Peyer's patch (tissue), 4 donors: ENCODE measurements at regions not wholly inside any gene's neighbourhood (a gene's known extent, or its start where the extent isn't known, plus 50 kb on each side); places are given as distances from the start of the nearest gene placed in this dataset.

Experiments used
- DNase-seq, 3 donors: peaks; one replicate each; pipeline ENCODE4 v3.0.0-alpha.2; 2017 to 2019
- H3K27ac ChIP-seq, 4 donors: fragments of 200-600 bp; sonication (generic); one replicate each; pipeline ENCODE4 v1.5.1; 2016 to 2019
- H3K27me3 ChIP-seq, 2 donors: fragments of 200-600 bp; sonication (generic); one replicate each; pipeline ENCODE4 v1.5.1; 2019
- H3K36me3 ChIP-seq, 3 donors: fragments of 200-600 bp; sonication (generic); one replicate each; pipeline ENCODE4 v1.5.1; 2016 to 2019
- H3K4me1 ChIP-seq, 4 donors: fragments of 200-600 bp; sonication (generic); one replicate each; pipeline ENCODE4 v1.5.1; 2016 to 2019
- H3K4me3 ChIP-seq, 4 donors: fragments of 200-600 bp; sonication (generic); 1 replicate in 3 of 4; 2 replicates in 1 of 4; pipeline ENCODE4 v1.5.1; 2016 to 2019; ENCODE audit warnings: mild to moderate bottlenecking in 1 of 4
- H3K9me3 ChIP-seq, 4 donors: fragments of 200-600 bp; sonication (generic); one replicate each; pipeline ENCODE4 v1.5.1; 2016 to 2019; ENCODE audit warnings: mild to moderate bottlenecking in 1 of 4
- CTCF ChIP-seq, 6 experiments: fragments of 450-650 bp in 4 of 6; fragments of 200-600 bp in 2 of 6; sonication (generic) in 1 of 6; IDR thresholded peaks; one replicate each; pipeline ENCODE4 v1.5.1; 2017 to 2019; ENCODE audit warnings: antibody characterized with exemption in 6 of 6, mild to moderate bottlenecking in 3 of 6, moderate library complexity in 1 of 6
- POLR2A ChIP-seq, 2 donors: fragments of 450-650 bp; IDR thresholded peaks; one replicate each; pipeline ENCODE4 v1.5.1; 2017; ENCODE audit warnings: antibody characterized with exemption in 2 of 2, mild to moderate bottlenecking in 2 of 2, moderate library complexity in 2 of 2

GRCh38 chr6:71430018-71430417 lies 141.4 kb downstream of the OGFRL1 start:
- TF ChIP-seq CTCF (IDR thresholded peaks at IDR 0.05) (no peak), POLR2A (IDR thresholded peaks at IDR 0.05) (no peak)
- no peaks in the 10 kb centered on the region for H3K36me3 ChIP-seq
- H3K4me3 ChIP-seq, result no peak overlapping the region
- DNase-seq, result no peak
- H3K9me3 ChIP-seq, result no peaks in the 10 kb centered on the region
- H3K4me1 ChIP-seq, result no peaks in the 10 kb centered on the region
- H3K27me3 ChIP-seq, result no peaks in the 10 kb centered on the region
- no peak overlapping the region for H3K27ac ChIP-seq

GRCh38 chr6:71433441-71433840 lies 144.8 kb downstream of the OGFRL1 start:
- no peaks in the 10 kb centered on the region for H3K36me3 ChIP-seq
- no peak for TF ChIP-seq CTCF (IDR thresholded peaks at IDR 0.05)
- TF ChIP-seq POLR2A (IDR thresholded peaks at IDR 0.05), result no peak
- no peak overlapping the region for H3K27ac ChIP-seq
- H3K27me3 ChIP-seq, result no peaks in the 10 kb centered on the region
- no peaks in the 10 kb centered on the region for H3K4me1 ChIP-seq
- DNase-seq, result no peak
- no peaks in the 10 kb centered on the region for H3K9me3 ChIP-seq
- H3K4me3 ChIP-seq, result no peak overlapping the region

- Histone ChIP-seq H3K27me3 (no peaks in the 10 kb centered on the region), H3K4me1 (no peaks in the 10 kb centered on the region), H3K9me3 (no peaks in the 10 kb centered on the region), H3K27ac (no peak overlapping the region), H3K36me3 (no peaks in the 10 kb centered on the region), H3K4me3 (no peak overlapping the region)
- DNase-seq, result no peak
- no peak for TF ChIP-seq CTCF (IDR thresholded peaks at IDR 0.05)
- TF ChIP-seq POLR2A (IDR thresholded peaks at IDR 0.05), result no peak
Observed at GRCh38 chr6:71444222-71444621, 155.6 kb downstream of the OGFRL1 start.

GRCh38 chr6:71446057-71446456 lies 157.4 kb downstream of the OGFRL1 start:
- H3K27me3 ChIP-seq, result no peaks in the 10 kb centered on the region
- DNase-seq, result no peak
- no peaks in the 10 kb centered on the region for H3K9me3 ChIP-seq
- no peak overlapping the region for H3K4me3 ChIP-seq
- TF ChIP-seq CTCF (IDR thresholded peaks at IDR 0.05) (no peak), POLR2A (IDR thresholded peaks at IDR 0.05) (no peak)
- H3K27ac ChIP-seq, result no peak overlapping the region
- H3K36me3 ChIP-seq, result no peaks in the 10 kb centered on the region
- H3K4me1 ChIP-seq, result no peaks in the 10 kb centered on the region

- H3K9me3 ChIP-seq, result no peaks in the 10 kb centered on the region
- H3K27me3 ChIP-seq, result no peaks in the 10 kb centered on the region
- no peak for DNase-seq
- no peak overlapping the region for H3K27ac ChIP-seq
- H3K4me1 ChIP-seq, result no peaks in the 10 kb centered on the region
- no peaks in the 10 kb centered on the region for H3K36me3 ChIP-seq
- TF ChIP-seq CTCF (IDR thresholded peaks at IDR 0.05), result no peak
- no peak for TF ChIP-seq POLR2A (IDR thresholded peaks at IDR 0.05)
- H3K4me3 ChIP-seq, result no peak overlapping the region
Observed at GRCh38 chr6:71446470-71446869, 157.9 kb downstream of the OGFRL1 start.

GRCh38 chr6:71452697-71453370 lies 164.2 kb downstream of the OGFRL1 start:
- DNase-seq, result no peak
- no peaks in the 10 kb centered on the region for H3K27me3 ChIP-seq
- no peak overlapping the region for H3K27ac ChIP-seq

More at GRCh38 chr6:71452697-71453370, 164.2 kb downstream of the OGFRL1 start:
- Histone ChIP-seq H3K4me1 (no peaks in the 10 kb centered on the region), H3K4me3 (no peak overlapping the region), H3K9me3 (no peaks in the 10 kb centered on the region), H3K36me3 (no peaks in the 10 kb centered on the region)
- no peak for TF ChIP-seq CTCF (IDR thresholded peaks at IDR 0.05)
- TF ChIP-seq POLR2A (IDR thresholded peaks at IDR 0.05), result no peak
